ENCODE measurements at regions not wholly inside any gene's neighbourhood (a gene's known extent, or its start where the extent isn't known, plus 50 kb on each side); places are given as distances from the start of the nearest gene placed in this dataset.

- no peak for TF ChIP-seq POLR2A (IDR thresholded peaks at IDR 0.05; ENCODE audit: low read depth, low read length)
- no peak for TF ChIP-seq POLR2AphosphoS5 (IDR thresholded peaks at IDR 0.05; ENCODE audit: low read depth, low read length)
- TF ChIP-seq TAF1 (IDR thresholded peaks at IDR 0.05; ENCODE audit: borderline replicate concordance, low read depth, low read length), result no peak
Measured at GRCh38 chr2:193843675-193844074, 1648.9 kb upstream of the TMEFF2 start.

All from GM12892 (cell line).